Activated CD4-positive, alpha-beta T cell treated with anti-CD3 and anti-CD28 coated beads, Interleukin-2, Interleukin-4, amounts not matched to agents 100 ng/mL and 50 ng/mL, durations not matched to agents 16 hours and 8 hours (primary cell): ENCODE measurements at regions not wholly inside any gene's neighbourhood (a gene's known extent, or its start where the extent isn't known, plus 50 kb on each side); places are given as distances from the start of the nearest gene placed in this dataset.
A peak's percentile ranks its signal among the peaks of the same experiment; 100 is the strongest.
"Not testable (repeated sequence)": the region's sequence is repeated elsewhere in the genome, so short reads cannot be mapped to it uniquely, and the experiment has no call there.

Experiments used
- DNase-seq: peaks from one replicate; pipeline ENCODE4 v3.0.0-alpha.2; 2020; ENCODE audit warnings: low spot score

GRCh38 chr4:159837071-159837470 lies 734.2 kb downstream of the RAPGEF2 start:
- DNase-seq, result no peak

GRCh38 chr4:159855731-159856130 lies 752.9 kb downstream of the RAPGEF2 start:
- no peak for DNase-seq

GRCh38 chr4:159856451-159856850 lies 753.6 kb downstream of the RAPGEF2 start:
- no peak for DNase-seq

DNA sequence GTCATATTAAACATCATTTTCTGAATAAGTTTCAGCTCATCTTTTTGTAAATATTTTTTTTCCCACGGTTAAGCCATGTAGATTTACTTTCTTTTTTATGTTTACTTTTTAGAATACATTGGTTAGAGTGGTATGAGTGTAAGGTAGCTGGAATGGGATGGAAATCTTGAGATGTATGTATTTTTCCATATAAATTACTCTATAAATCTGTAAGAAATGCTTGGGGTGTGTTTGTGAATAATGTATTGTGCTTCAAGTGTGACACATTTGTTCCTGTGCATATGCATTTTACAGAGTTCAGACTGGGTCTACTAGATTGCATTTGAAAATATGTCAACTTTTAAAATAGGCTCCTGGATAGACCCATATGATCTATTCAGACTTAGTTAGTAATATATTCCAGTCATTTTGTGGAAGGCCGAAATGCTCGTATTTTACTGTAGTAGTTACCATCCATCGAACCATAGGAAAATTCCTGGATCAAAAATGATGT lies 756.8 kb downstream of the RAPGEF2 start:
- DNase-seq, result no peak

GRCh38 chr4:159860945-159861344 lies 758.1 kb downstream of the RAPGEF2 start:
- no peak for DNase-seq

- no peak for DNase-seq
Measured at GRCh38 chr4:159864337-159864736, 761.5 kb downstream of the RAPGEF2 start.

GRCh38 chr4:159867673-159868072 lies 764.8 kb downstream of the RAPGEF2 start:
- no peak for DNase-seq

GRCh38 chr4:159868936-159869335 lies 766.1 kb downstream of the RAPGEF2 start:
- DNase-seq, result not testable (repeated sequence)

GRCh38 chr4:159871141-159871540 lies 768.3 kb downstream of the RAPGEF2 start:
- no peak for DNase-seq

- no peak for DNase-seq
Measured at GRCh38 chr4:159881158-159881557, 778.3 kb downstream of the RAPGEF2 start.

DNA sequence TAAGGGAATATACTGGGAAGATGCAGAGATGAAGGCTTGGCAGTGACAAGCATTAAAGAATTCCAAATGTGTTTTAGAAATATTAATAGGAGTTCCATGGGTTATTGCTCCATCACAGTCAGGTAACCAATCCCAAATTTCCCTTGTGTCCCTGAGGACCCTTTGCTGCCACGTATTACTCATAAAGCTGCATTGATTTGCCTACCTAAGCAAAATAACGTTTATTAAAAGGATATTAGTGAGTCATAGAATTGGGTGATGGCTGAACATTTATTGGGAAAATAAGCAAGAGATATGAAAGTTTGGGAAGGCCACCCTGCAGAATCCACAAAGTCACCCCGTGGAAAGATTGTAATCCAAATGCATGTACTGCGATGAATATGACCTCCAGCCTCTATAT lies 782.1 kb downstream of the RAPGEF2 start:
- DNase-seq, result no peak

- DNase-seq, result no peak
Measured at GRCh38 chr4:159899596-159899995, 796.7 kb downstream of the RAPGEF2 start.

DNA sequence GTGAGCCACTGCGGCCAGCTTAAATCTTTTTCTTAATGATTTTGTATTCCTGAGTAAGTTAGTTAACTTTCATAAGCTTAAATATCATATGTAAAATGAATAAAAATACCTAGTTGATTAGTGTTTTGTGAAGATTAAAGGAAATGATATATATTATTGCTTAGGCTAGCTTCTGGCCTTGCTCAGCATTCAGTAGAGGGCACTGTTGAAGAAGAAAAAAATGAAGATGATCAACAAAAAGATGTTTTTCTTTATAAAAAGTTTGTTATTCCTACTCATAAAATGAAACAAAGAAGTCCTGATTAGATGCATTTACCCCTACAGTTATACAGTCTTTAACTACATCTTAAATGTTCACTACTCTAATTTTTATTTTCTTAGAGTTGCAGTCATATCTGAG lies 797.7 kb downstream of the RAPGEF2 start:
- no peak for DNase-seq

GRCh38 chr4:159902648-159903047 lies 799.8 kb downstream of the RAPGEF2 start:
- no peak for DNase-seq

GRCh38 chr4:159904906-159905305 lies 802.0 kb downstream of the RAPGEF2 start:
- no peak for DNase-seq

GRCh38 chr4:159906051-159906450 lies 803.2 kb downstream of the RAPGEF2 start:
- DNase-seq, result no peak

- no peak for DNase-seq
Measured at GRCh38 chr4:159906517-159906916, 803.6 kb downstream of the RAPGEF2 start.

DNA sequence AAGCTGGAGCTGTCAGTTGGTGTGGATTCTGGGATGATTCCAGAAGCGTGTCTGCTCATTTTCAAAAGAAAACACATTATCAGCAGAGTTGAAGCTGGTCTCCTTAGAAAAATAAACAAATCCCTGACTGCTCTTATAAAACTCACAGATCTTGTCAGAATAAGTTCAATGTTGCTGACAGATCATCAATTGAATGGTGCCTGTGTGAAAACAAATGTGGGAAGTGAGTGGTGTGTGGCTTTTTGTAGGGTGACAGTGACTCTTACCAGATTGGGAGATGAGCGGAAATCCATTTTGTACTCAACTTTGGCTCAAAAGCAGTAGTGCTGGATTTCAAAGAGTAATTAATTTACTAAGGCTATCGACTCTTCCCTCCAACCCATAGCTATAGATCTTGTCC lies 807.8 kb downstream of the RAPGEF2 start:
- DNase-seq, result no peak

DNA sequence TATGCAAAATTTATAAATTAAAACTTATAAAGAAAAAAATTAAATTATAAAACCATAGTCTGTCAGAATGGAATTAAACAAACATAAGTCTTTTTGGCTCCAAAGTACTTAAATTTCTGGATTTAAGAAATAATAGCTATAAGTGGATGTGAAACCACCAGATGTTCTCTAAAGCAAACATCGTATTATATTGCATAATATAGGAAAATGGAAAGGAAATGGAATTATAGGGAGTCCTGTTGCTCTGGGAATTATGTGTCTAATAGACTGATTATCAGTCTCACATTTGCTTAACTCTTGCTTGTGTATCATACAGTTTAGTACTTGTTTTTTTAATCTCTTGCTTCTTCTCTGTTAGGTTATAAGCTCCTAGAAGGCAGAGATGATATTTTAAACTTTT lies 819.2 kb downstream of the RAPGEF2 start:
- DNase-seq, result no peak

DNA sequence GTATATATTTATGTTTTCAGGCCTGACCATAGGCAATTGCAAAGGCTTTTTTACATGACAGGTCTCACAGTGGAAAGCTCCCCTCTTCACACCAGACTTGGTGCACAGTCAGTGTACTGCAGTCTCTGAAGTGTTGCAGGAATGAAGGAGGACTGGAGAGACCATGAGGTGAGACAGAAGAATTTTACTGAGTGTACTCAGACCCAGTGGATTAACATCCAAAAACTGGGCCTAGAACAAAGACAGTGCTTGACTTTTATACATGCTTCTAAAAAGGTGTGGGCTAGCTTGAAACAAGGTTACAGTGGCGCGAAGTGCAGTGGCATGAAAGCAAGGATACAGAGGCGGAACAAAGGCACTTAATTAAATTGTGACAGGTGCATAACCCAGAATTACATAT lies 822.9 kb downstream of the RAPGEF2 start:
- DNase-seq, result no peak

GRCh38 chr4:159926871-159927270 lies 824.0 kb downstream of the RAPGEF2 start:
- DNase-seq, result no peak

DNA sequence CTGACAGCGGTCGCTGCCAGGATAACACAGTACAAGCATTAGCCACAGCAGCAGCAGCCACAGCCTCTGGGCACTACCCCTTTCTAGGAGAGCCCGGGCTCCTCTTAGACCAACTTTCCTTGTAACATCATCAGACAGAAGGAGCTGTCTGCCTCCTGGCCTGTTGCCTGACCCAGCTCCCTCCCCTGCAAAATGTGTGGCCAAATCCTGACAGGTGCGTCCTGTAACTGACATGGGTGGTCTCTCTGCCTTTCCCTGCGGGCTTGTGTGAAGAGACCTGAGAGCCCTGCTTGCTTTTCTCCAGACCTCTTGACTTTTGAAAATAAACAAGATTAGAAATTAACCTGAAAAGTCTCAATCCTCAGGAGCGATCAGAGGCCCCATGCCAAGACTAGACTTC lies 824.9 kb downstream of the RAPGEF2 start:
- DNase-seq, result no peak

GRCh38 chr4:159934602-159935001 lies 831.7 kb downstream of the RAPGEF2 start:
- DNase-seq, result not testable (repeated sequence)

DNA sequence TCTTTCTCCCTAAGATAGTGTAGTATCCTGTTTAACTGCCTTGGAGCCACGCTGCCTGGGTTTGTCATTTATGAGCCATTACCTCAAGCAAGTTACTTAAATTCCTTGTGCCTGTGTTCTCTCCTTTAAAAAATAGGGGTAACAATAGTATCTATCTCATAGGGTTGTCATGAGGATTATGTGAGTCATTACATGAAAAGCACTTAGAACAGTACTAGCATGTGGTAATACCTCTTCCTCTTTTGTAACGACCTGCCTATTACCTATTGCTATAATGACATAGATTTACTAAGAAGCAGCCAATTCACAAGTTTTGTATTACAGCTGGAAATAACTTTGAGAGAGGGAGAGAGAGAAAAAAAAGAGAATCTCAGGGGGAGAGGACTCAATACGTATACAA lies 834.7 kb downstream of the RAPGEF2 start:
- DNase-seq, result peak; percentile 16

GRCh38 chr4:159939681-159940080 lies 836.8 kb downstream of the RAPGEF2 start:
- not testable (repeated sequence) for DNase-seq
